WTC11 (cell line): ENCODE measurements at regions not wholly inside any gene's neighbourhood (a gene's known extent, or its start where the extent isn't known, plus 50 kb on each side); places are given as distances from the start of the nearest gene placed in this dataset.

Experiments
- ATAC-seq: fragments of 200-7000 bp; cut with Tn5 transposase; 2 replicates; pipeline ENCODE4 v1.10.0; 2021; ENCODE audit warnings: mild to moderate bottlenecking, moderate library complexity
- CTCF ChIA-PET: fragments of 300-600 bp; sonication (Branson Sonifier 250); formaldehyde crosslinking; loops from one replicate; lab custom pipeline; 2021; ENCODE audit warnings: antibody characterized with exemption; lab: Charles Lee
- POLR2A ChIA-PET: fragments of 350-600 bp; sonication (Branson Sonifier 250); formaldehyde crosslinking; loops from one replicate; lab custom pipeline; 2021; ENCODE audit warnings: antibody characterized with exemption; lab: Charles Lee
- DNase-seq: peaks from one replicate; pipeline ENCODE4 v3.0.0; 2021; ENCODE audit warnings: low spot score
- H3K27ac Mint-ChIP-seq: 2 replicates; pipeline ENCODE4 v1.8.0; 2021; ENCODE audit warnings: mixed read lengths
- H3K27me3 Mint-ChIP-seq: 2 replicates; pipeline ENCODE4 v1.8.0; 2021; ENCODE audit warnings: low read depth, mild to moderate bottlenecking, moderate library complexity, mixed read lengths
- H3K36me3 Mint-ChIP-seq: 2 replicates; pipeline ENCODE4 v1.8.0; 2021; ENCODE audit warnings: mixed read lengths
- H3K4me1 Mint-ChIP-seq: 2 replicates; pipeline ENCODE4 v1.8.0; 2022; ENCODE audit warnings: mixed read lengths
- H3K4me3 Mint-ChIP-seq: 2 replicates; pipeline ENCODE4 v1.8.0; 2021; ENCODE audit warnings: mild to moderate bottlenecking, moderate library complexity, mixed read lengths
- H3K9me3 Mint-ChIP-seq: 2 replicates; pipeline ENCODE4 v1.8.0; 2021; ENCODE audit warnings: mixed read lengths
- CREM ChIP-seq: sonication (generic); formaldehyde crosslinking; IDR thresholded peaks from 2 replicates; pipeline ENCODE4 v1.8.1; 2022; ENCODE audit warnings: mild to moderate bottlenecking, missing genetic modification reagents, moderate library complexity
- FOXJ3 ChIP-seq: sonication (generic); formaldehyde crosslinking; IDR thresholded peaks from 2 replicates; pipeline ENCODE4 v1.9.0; 2021; ENCODE audit warnings: missing genetic modification reagents, mild to moderate bottlenecking, borderline replicate concordance
- GRHL2 ChIP-seq: fragments of 250-450 bp; sonication (Bioruptor Pico); IDR thresholded peaks from 2 replicates; pipeline ENCODE4 v1.8.0; 2022; ENCODE audit warnings: mild to moderate bottlenecking, moderate library complexity; ENCODE audit not compliant: insufficient replicate concordance, severe bottlenecking
- IRF2 ChIP-seq: sonication (generic); formaldehyde crosslinking; IDR thresholded peaks from 2 replicates; pipeline ENCODE4 v1.8.0; 2022; ENCODE audit warnings: low read depth, missing genetic modification reagents, borderline replicate concordance
- NR2C2 ChIP-seq: sonication (generic); formaldehyde crosslinking; IDR thresholded peaks from 2 replicates; pipeline ENCODE4 v1.8.0; 2022; ENCODE audit warnings: mild to moderate bottlenecking, missing genetic modification reagents
- TCF7 ChIP-seq: sonication (generic); formaldehyde crosslinking; IDR thresholded peaks from 2 replicates; pipeline ENCODE4 v1.8.0; 2022; ENCODE audit warnings: mild to moderate bottlenecking, low read depth, missing genetic modification reagents, moderate library complexity
- ZNF121 ChIP-seq: sonication (generic); formaldehyde crosslinking; IDR thresholded peaks from 2 replicates; pipeline ENCODE4 v1.8.0; 2023; ENCODE audit warnings: missing genetic modification reagents
- ZNF219 ChIP-seq: sonication (generic); formaldehyde crosslinking; IDR thresholded peaks from 2 replicates; pipeline ENCODE4 v1.8.0; 2023; ENCODE audit warnings: missing genetic modification reagents, mild to moderate bottlenecking, borderline replicate concordance
- ZNF232 ChIP-seq: sonication (generic); formaldehyde crosslinking; IDR thresholded peaks from 2 replicates; pipeline ENCODE4 v1.8.0; 2022; ENCODE audit warnings: mild to moderate bottlenecking, missing genetic modification reagents
- ZNF671 ChIP-seq: fragments of 250-450 bp; sonication (Bioruptor Pico); IDR thresholded peaks from 2 replicates; pipeline ENCODE4 v1.8.0; 2021; ENCODE audit warnings: mild to moderate bottlenecking
- TF ChIP-seq, protein P1 (sequence below): sonication (generic); formaldehyde crosslinking; IDR thresholded peaks from 2 replicates; pipeline ENCODE4 v1.8.1; 2023; ENCODE audit warnings: mild to moderate bottlenecking, missing genetic modification reagents
- TF ChIP-seq, protein P2 (sequence below): fragments of 250-450 bp; sonication (Bioruptor Pico); IDR thresholded peaks from 2 replicates; pipeline ENCODE4 v1.8.0; 2021; ENCODE audit warnings: mild to moderate bottlenecking
- TF ChIP-seq, protein P3 (sequence below): sonication (generic); formaldehyde crosslinking; IDR thresholded peaks from 2 replicates; pipeline ENCODE4 v1.8.1; 2023; ENCODE audit warnings: mild to moderate bottlenecking, missing genetic modification reagents, moderate library complexity
- TF ChIP-seq, protein P4 (sequence below): sonication (generic); formaldehyde crosslinking; IDR thresholded peaks from 2 replicates; pipeline ENCODE4 v1.8.0; 2022; ENCODE audit warnings: mild to moderate bottlenecking, missing genetic modification reagents
- TF ChIP-seq, protein P5 (sequence below): sonication (generic); formaldehyde crosslinking; IDR thresholded peaks from 2 replicates; pipeline ENCODE4 v1.8.0; 2022; ENCODE audit warnings: mild to moderate bottlenecking, missing genetic modification reagents
- TF ChIP-seq, protein P6 (sequence below): sonication (generic); formaldehyde crosslinking; IDR thresholded peaks from 2 replicates; pipeline ENCODE4 v1.8.1; 2023; ENCODE audit warnings: mild to moderate bottlenecking, missing genetic modification reagents, moderate library complexity
- TF ChIP-seq, protein P7 (sequence below): sonication (generic); formaldehyde crosslinking; IDR thresholded peaks from 2 replicates; pipeline ENCODE4 v1.8.0; 2023; ENCODE audit warnings: mild to moderate bottlenecking, missing genetic modification reagents
- TF ChIP-seq, protein P8 (sequence below): sonication (generic); formaldehyde crosslinking; IDR thresholded peaks from 2 replicates; pipeline ENCODE4 v1.8.1; 2022; ENCODE audit warnings: mild to moderate bottlenecking, missing genetic modification reagents, moderate library complexity, borderline replicate concordance

DNA sequence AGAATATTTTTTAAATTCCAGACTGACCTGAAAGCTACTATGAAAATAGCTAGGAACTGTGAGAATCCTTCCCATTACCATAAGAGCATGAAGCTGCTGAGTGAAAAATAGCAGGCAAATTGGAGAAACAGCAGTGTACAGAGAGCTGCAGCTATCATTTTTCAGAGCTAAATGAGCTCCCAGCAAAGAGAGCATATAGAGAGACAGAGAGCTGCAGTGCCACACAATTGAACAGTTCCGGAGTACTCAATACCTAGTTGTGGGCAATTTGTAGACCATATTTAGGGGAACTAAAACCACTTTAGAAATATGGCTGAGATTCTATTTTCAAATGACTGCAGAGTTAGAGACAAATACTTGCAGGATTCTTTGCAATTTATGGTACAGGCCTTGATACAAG is 645.3 kb downstream of the STK39 start:
- Mint-ChIP-seq H3K4me1 (peaks cover 8% of the 10 kb centered on the region), H3K9me3 (peaks cover 44% of the 10 kb centered on the region), H3K27me3 (no peaks in the 10 kb centered on the region), H3K36me3 (peaks cover 31% of the 10 kb centered on the region), H3K27ac (no peak overlapping the region), H3K4me3 (no peak overlapping the region)
- ChIA-PET CTCF (no interaction called here), POLR2A (no interaction called here)
- TF ChIP-seq CREM (CRISPR knock-in tag), result no peak
- TF ChIP-seq IRF2 (CRISPR knock-in tag), result no peak
- TF ChIP-seq ZNF671 (CRISPR knock-in tag), result no peak
- TF ChIP-seq, protein P1, sequence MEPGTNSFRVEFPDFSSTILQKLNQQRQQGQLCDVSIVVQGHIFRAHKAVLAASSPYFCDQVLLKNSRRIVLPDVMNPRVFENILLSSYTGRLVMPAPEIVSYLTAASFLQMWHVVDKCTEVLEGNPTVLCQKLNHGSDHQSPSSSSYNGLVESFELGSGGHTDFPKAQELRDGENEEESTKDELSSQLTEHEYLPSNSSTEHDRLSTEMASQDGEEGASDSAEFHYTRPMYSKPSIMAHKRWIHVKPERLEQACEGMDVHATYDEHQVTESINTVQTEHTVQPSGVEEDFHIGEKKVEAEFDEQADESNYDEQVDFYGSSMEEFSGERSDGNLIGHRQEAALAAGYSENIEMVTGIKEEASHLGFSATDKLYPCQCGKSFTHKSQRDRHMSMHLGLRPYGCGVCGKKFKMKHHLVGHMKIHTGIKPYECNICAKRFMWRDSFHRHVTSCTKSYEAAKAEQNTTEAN (CRISPR knock-in tag), result no peak
- TF ChIP-seq TCF7 (CRISPR knock-in tag), result no peak
- no peak for ATAC-seq
- no peak for DNase-seq

DNA sequence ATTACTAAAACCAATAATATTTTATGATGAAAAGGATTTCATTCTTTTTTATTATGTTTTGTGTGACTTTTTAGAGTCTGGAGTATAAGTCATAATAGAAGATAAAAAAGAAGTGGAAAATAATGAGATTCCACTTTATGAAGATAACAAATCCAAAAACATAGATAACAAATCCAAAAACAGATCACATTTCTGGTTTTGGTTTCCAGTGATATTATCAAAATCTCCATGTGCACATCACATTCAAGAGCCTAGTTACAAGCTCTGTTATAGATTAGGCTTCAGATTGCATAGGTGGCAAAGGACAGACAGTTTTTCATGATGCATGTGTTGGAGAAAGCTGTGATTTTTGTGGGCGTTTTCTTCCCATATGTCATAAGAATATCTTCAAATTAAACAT is 648.2 kb downstream of the STK39 start:
- Mint-ChIP-seq H3K9me3 (peaks cover 44% of the 10 kb centered on the region), H3K36me3 (peaks cover 31% of the 10 kb centered on the region), H3K4me3 (no peak overlapping the region), H3K27ac (no peak overlapping the region), H3K4me1 (no peaks in the 10 kb centered on the region; the same call in 1 of the 2 replicates), H3K27me3 (no peaks in the 10 kb centered on the region)
- no peak for DNase-seq
- no peak for ATAC-seq
- TF ChIP-seq NR2C2, result no peak
- TF ChIP-seq IRF2 (CRISPR knock-in tag), result no peak
- TF ChIP-seq ZNF121 (CRISPR knock-in tag), result no peak
- TF ChIP-seq, protein P2, sequence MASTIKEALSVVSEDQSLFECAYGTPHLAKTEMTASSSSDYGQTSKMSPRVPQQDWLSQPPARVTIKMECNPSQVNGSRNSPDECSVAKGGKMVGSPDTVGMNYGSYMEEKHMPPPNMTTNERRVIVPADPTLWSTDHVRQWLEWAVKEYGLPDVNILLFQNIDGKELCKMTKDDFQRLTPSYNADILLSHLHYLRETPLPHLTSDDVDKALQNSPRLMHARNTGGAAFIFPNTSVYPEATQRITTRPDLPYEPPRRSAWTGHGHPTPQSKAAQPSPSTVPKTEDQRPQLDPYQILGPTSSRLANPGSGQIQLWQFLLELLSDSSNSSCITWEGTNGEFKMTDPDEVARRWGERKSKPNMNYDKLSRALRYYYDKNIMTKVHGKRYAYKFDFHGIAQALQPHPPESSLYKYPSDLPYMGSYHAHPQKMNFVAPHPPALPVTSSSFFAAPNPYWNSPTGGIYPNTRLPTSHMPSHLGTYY (CRISPR knock-in tag), result no peak
- POLR2A ChIA-PET, result no interaction called here
- CTCF ChIA-PET, result no interaction called here

DNA sequence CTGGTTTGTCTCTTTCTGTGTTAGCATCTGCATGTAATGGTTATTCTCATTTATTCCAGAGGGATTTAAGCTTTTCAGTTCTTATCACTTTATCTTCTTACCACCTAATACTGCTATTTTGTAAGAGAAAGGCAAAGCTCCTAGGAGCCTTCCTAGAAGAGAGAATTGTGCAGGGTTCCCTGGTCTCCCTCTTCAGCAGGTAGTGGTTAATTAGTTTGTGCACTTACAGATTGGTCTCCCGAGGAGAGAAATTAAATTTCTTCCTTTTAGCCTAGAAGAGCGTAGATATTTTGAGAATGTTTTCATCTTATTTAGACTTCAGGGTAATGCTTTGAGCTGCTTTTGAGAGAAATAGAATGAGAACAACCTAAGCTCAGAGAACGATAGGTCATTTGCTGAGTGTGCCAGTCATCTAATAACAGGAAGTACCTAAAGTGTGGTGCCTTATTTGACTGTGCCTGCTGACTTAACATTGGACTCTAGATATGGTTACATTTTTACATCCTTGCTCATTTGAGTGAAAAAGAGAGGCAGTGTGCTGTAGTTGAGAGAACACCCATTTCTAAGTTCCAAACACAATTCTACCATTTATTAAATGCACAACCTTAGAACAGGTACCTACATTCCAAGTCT is 651.4 kb downstream of the STK39 start:
- ATAC-seq, result no peak
- CTCF ChIA-PET, result no interaction called here
- Mint-ChIP-seq H3K4me3 (no peak overlapping the region), H3K27ac (no peak overlapping the region), H3K36me3 (peaks cover 9% of the 10 kb centered on the region), H3K4me1 (no peaks in the 10 kb centered on the region; the same call in 1 of the 2 replicates), H3K9me3 (peaks cover 17% of the 10 kb centered on the region), H3K27me3 (no peaks in the 10 kb centered on the region)
- DNase-seq, result no peak
- POLR2A ChIA-PET, result no interaction called here
- TF ChIP-seq, protein P3, sequence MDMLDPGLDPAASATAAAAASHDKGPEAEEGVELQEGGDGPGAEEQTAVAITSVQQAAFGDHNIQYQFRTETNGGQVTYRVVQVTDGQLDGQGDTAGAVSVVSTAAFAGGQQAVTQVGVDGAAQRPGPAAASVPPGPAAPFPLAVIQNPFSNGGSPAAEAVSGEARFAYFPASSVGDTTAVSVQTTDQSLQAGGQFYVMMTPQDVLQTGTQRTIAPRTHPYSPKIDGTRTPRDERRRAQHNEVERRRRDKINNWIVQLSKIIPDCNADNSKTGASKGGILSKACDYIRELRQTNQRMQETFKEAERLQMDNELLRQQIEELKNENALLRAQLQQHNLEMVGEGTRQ (CRISPR knock-in tag), result no peak
- no peak for TF ChIP-seq GRHL2
- no peak for TF ChIP-seq FOXJ3
- TF ChIP-seq, protein P4, sequence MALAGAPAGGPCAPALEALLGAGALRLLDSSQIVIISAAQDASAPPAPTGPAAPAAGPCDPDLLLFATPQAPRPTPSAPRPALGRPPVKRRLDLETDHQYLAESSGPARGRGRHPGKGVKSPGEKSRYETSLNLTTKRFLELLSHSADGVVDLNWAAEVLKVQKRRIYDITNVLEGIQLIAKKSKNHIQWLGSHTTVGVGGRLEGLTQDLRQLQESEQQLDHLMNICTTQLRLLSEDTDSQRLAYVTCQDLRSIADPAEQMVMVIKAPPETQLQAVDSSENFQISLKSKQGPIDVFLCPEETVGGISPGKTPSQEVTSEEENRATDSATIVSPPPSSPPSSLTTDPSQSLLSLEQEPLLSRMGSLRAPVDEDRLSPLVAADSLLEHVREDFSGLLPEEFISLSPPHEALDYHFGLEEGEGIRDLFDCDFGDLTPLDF (CRISPR knock-in tag), result no peak
- TF ChIP-seq, protein P5, sequence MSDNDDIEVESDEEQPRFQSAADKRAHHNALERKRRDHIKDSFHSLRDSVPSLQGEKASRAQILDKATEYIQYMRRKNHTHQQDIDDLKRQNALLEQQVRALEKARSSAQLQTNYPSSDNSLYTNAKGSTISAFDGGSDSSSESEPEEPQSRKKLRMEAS, result no peak
- TF ChIP-seq, protein P2 (CRISPR knock-in tag), result no peak
- TF ChIP-seq, protein P6, sequence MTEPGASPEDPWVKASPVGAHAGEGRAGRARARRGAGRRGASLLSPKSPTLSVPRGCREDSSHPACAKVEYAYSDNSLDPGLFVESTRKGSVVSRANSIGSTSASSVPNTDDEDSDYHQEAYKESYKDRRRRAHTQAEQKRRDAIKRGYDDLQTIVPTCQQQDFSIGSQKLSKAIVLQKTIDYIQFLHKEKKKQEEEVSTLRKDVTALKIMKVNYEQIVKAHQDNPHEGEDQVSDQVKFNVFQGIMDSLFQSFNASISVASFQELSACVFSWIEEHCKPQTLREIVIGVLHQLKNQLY (CRISPR knock-in tag), result no peak
- TF ChIP-seq, protein P7, sequence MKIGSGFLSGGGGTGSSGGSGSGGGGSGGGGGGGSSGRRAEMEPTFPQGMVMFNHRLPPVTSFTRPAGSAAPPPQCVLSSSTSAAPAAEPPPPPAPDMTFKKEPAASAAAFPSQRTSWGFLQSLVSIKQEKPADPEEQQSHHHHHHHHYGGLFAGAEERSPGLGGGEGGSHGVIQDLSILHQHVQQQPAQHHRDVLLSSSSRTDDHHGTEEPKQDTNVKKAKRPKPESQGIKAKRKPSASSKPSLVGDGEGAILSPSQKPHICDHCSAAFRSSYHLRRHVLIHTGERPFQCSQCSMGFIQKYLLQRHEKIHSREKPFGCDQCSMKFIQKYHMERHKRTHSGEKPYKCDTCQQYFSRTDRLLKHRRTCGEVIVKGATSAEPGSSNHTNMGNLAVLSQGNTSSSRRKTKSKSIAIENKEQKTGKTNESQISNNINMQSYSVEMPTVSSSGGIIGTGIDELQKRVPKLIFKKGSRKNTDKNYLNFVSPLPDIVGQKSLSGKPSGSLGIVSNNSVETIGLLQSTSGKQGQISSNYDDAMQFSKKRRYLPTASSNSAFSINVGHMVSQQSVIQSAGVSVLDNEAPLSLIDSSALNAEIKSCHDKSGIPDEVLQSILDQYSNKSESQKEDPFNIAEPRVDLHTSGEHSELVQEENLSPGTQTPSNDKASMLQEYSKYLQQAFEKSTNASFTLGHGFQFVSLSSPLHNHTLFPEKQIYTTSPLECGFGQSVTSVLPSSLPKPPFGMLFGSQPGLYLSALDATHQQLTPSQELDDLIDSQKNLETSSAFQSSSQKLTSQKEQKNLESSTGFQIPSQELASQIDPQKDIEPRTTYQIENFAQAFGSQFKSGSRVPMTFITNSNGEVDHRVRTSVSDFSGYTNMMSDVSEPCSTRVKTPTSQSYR (CRISPR knock-in tag), result no peak
- no peak for TF ChIP-seq ZNF232 (CRISPR knock-in tag)
- TF ChIP-seq ZNF219 (CRISPR knock-in tag), result no peak
- TF ChIP-seq, protein P8, sequence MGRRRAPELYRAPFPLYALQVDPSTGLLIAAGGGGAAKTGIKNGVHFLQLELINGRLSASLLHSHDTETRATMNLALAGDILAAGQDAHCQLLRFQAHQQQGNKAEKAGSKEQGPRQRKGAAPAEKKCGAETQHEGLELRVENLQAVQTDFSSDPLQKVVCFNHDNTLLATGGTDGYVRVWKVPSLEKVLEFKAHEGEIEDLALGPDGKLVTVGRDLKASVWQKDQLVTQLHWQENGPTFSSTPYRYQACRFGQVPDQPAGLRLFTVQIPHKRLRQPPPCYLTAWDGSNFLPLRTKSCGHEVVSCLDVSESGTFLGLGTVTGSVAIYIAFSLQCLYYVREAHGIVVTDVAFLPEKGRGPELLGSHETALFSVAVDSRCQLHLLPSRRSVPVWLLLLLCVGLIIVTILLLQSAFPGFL (CRISPR knock-in tag), result no peak
